Epithelial cell of esophagus (primary cell): ENCODE measurements at regions not wholly inside any gene's neighbourhood (a gene's known extent, or its start where the extent isn't known, plus 50 kb on each side); places are given as distances from the start of the nearest gene placed in this dataset.

Source experiments
- DNase-seq: peaks from one replicate; pipeline ENCODE4 v3.0.0; 2010; ENCODE audit warnings: low read depth
- H3K4me3 ChIP-seq: 2 replicates; pipeline ENCODE4 v1.5.1; 2011; ENCODE audit warnings: mild to moderate bottlenecking, low read length, control low read depth
- TF ChIP-seq, protein P1 (sequence below): IDR thresholded peaks from 2 replicates; pipeline ENCODE4 v1.5.1; 2011; ENCODE audit warnings: low read depth, mild to moderate bottlenecking, low read length, control low read depth, inconsistent platforms; ENCODE audit not compliant: insufficient read depth; ENCODE audit errors: missing control alignments

DNA sequence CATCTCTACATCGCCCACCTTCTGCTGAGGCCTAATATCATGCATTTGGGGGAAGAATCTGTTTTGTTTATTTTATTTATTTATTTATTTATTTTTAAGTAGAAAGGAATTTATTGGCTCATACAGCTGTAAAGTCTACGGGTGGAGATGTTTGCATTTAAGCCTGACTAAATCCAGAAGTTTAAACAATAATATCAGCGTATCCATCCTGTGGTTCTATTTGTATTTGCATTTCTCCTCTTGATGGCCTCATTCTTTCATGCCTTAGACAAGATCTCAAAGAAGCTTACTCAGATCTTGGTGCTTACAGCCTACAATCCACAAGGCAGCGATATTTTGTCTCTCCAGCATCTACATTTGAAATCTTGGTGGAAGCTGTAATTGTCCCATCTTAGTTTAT is 67.1 kb upstream of the CARD18 start:
- no peak overlapping the region for H3K4me3 ChIP-seq
- TF ChIP-seq, protein P1, sequence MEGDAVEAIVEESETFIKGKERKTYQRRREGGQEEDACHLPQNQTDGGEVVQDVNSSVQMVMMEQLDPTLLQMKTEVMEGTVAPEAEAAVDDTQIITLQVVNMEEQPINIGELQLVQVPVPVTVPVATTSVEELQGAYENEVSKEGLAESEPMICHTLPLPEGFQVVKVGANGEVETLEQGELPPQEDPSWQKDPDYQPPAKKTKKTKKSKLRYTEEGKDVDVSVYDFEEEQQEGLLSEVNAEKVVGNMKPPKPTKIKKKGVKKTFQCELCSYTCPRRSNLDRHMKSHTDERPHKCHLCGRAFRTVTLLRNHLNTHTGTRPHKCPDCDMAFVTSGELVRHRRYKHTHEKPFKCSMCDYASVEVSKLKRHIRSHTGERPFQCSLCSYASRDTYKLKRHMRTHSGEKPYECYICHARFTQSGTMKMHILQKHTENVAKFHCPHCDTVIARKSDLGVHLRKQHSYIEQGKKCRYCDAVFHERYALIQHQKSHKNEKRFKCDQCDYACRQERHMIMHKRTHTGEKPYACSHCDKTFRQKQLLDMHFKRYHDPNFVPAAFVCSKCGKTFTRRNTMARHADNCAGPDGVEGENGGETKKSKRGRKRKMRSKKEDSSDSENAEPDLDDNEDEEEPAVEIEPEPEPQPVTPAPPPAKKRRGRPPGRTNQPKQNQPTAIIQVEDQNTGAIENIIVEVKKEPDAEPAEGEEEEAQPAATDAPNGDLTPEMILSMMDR: no peak
- DNase-seq: no peak

- TF ChIP-seq, protein P1: no peak
- no peak for DNase-seq
- no peak overlapping the region for H3K4me3 ChIP-seq
Observed at GRCh38 chr11:105204636-105205035, 65.1 kb upstream of the CARD18 start.

DNA sequence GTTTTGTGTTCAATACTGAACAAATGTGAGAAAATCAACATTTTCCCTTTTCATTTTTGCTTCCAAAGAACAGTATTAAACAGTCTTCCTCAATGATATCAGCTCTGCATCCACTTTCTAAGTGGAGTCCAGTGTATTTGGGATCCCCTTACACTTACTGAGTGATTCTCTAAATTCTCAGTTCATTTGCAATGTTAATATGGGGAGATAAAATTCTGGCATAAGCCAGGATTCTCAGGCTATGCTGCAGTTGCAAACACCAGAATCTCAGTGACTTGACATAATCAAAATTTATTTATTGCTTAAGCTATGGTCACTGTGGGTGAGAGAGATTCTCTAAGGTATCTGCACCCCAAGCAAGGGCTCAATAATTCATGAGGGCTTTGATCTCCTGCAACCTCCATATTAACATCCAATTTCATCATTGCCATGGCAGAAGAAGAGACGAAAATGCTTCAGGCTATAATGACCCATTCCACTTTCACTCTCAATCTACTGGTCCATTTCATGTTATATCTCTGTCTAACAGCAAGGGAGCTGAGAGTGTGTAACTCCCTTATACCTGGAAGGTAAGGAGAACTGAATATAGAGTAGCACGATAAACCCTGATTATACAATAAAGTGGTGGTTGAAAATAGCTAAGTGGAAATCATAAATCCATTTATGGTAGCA is 64.1 kb upstream of the CARD18 start:
- TF ChIP-seq, protein P1: no peak
- no peak for DNase-seq
- no peak overlapping the region for H3K4me3 ChIP-seq

GRCh38 chr11:105202844-105203548 is 63.4 kb upstream of the CARD18 start:
- TF ChIP-seq, protein P1: no peak
- DNase-seq: no peak
- H3K4me3 ChIP-seq: no peak overlapping the region

- TF ChIP-seq, protein P1: no peak
- no peak for DNase-seq
- no peak overlapping the region for H3K4me3 ChIP-seq
Observed at GRCh38 chr11:105202422-105202821, 62.9 kb upstream of the CARD18 start.

- TF ChIP-seq, protein P1: no peak
- DNase-seq: no peak
- no peak overlapping the region for H3K4me3 ChIP-seq
Observed at GRCh38 chr11:105201166-105201565, 61.6 kb upstream of the CARD18 start.
